Tibial nerve (tissue), 3 donors: ENCODE measurements at regions not wholly inside any gene's neighbourhood (a gene's known extent, or its start where the extent isn't known, plus 50 kb on each side); places are given as distances from the start of the nearest gene placed in this dataset.

Experiments used
- CTCF ChIP-seq, 5 experiments: fragments of 200-600 bp in 3 of 5; fragments of 450-650 bp in 2 of 5; sonication (generic) in 3 of 5; IDR thresholded peaks; one replicate each; pipeline ENCODE4 v1.5.1; 2016 to 2019; ENCODE audit warnings: antibody characterized with exemption in 5 of 5, mild to moderate bottlenecking in 3 of 5, moderate library complexity in 2 of 5
- POLR2A ChIP-seq, 2 donors: fragments of 450-650 bp; IDR thresholded peaks; one replicate each; pipeline ENCODE4 v1.6.1; 2017; ENCODE audit warnings: antibody characterized with exemption in 2 of 2, mild to moderate bottlenecking in 2 of 2, moderate library complexity in 2 of 2

GRCh38 chr6:154565331-154565730 lies 54.8 kb upstream of the CNKSR3 start:
- no peak for TF ChIP-seq CTCF (IDR thresholded peaks at IDR 0.05)
- TF ChIP-seq POLR2A (IDR thresholded peaks at IDR 0.05): no peak
